ENCODE measurements at regions not wholly inside any gene's neighbourhood (a gene's known extent, or its start where the extent isn't known, plus 50 kb on each side); places are given as distances from the start of the nearest gene placed in this dataset.

DNA sequence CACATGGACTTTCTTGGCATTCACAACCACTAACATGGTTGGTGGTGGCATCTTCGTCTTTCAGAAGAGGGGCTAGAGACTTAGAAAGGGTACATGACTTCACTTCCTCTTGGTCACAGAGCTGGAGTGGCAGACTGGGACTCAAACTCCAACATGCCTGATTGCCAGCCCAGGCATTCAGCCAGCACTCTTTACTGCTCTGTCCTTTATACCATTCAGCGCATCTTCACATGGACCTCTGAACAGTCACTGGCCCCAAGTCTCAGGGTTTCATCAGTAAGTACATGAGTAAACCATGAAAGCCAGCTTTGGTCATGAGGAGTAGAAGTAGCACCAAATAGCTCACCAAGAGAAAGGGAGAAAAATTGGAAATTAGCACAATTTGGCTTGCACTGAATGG lies 148.4 kb upstream of the KLF14 start:
- TF ChIP-seq POLR2A (IDR thresholded peaks at IDR 0.05), result no peak
- no peak for TF ChIP-seq EP300 (IDR thresholded peaks at IDR 0.05)
- no peak for TF ChIP-seq CTCF (IDR thresholded peaks at IDR 0.05)
- TF ChIP-seq POLR2AphosphoS5 (IDR thresholded peaks at IDR 0.05), result no peak

Data from upper lobe of left lung (tissue), 4 donors.